ENCODE measurements at regions not wholly inside any gene's neighbourhood (a gene's known extent, or its start where the extent isn't known, plus 50 kb on each side); places are given as distances from the start of the nearest gene placed in this dataset.

- H3K36me3 ChIP-seq (ENCODE audit: control insufficient read depth, insufficient read depth, low read length), result no peaks in the 10 kb centered on the region
- H3K4me1 ChIP-seq (ENCODE audit: control insufficient read depth, insufficient read depth, low read length, poor library complexity, severe bottlenecking), result no peaks in the 10 kb centered on the region
- H3K27ac ChIP-seq (ENCODE audit: low read depth, low read length, severe bottlenecking), result no peak overlapping the region
- H3K9me3 ChIP-seq (ENCODE audit: control insufficient read depth, low read length), result no peaks in the 10 kb centered on the region
- H3K4me3 ChIP-seq (ENCODE audit: extremely low read depth, insufficient read depth, low read length, poor library complexity, severe bottlenecking), result no peak overlapping the region
Measured at GRCh38 chr11:80023386-80023785, 582.6 kb upstream of the TENM4 start.

GRCh38 chr11:80010536-80010935 is 569.7 kb upstream of the TENM4 start:
- Histone ChIP-seq H3K4me1 (ENCODE audit: control insufficient read depth, insufficient read depth, low read length, poor library complexity, severe bottlenecking) (no peaks in the 10 kb centered on the region), H3K9me3 (ENCODE audit: control insufficient read depth, low read length) (no peaks in the 10 kb centered on the region), H3K4me3 (ENCODE audit: extremely low read depth, insufficient read depth, low read length, poor library complexity, severe bottlenecking) (no peak overlapping the region), H3K36me3 (ENCODE audit: control insufficient read depth, insufficient read depth, low read length) (no peaks in the 10 kb centered on the region), H3K27ac (ENCODE audit: low read depth, low read length, severe bottlenecking) (no peak overlapping the region)
- WGBS, 2 experiments (ENCODE audit: insufficient coverage in 2 of 2), result 89 to 100% methylated on average over 1 of the region's 1 CpG

- no peaks in the 10 kb centered on the region for H3K9me3 ChIP-seq (ENCODE audit: control insufficient read depth, low read length)
- no peaks in the 10 kb centered on the region for H3K36me3 ChIP-seq (ENCODE audit: control insufficient read depth, insufficient read depth, low read length)
- no peak overlapping the region for H3K27ac ChIP-seq (ENCODE audit: low read depth, low read length, severe bottlenecking)
- WGBS, 2 experiments (ENCODE audit: insufficient coverage in 2 of 2), result 80 to 100% methylated on average over 1 of the region's 3 CpGs
- no peak overlapping the region for H3K4me3 ChIP-seq (ENCODE audit: extremely low read depth, insufficient read depth, low read length, poor library complexity, severe bottlenecking)
- H3K4me1 ChIP-seq (ENCODE audit: control insufficient read depth, insufficient read depth, low read length, poor library complexity, severe bottlenecking), result no peaks in the 10 kb centered on the region
Measured at GRCh38 chr11:80009081-80009480, 568.3 kb upstream of the TENM4 start.

GRCh38 chr11:80007616-80008015 is 566.8 kb upstream of the TENM4 start:
- Histone ChIP-seq H3K4me3 (ENCODE audit: extremely low read depth, insufficient read depth, low read length, poor library complexity, severe bottlenecking) (no peak overlapping the region), H3K4me1 (ENCODE audit: control insufficient read depth, insufficient read depth, low read length, poor library complexity, severe bottlenecking) (no peaks in the 10 kb centered on the region), H3K36me3 (ENCODE audit: control insufficient read depth, insufficient read depth, low read length) (no peaks in the 10 kb centered on the region), H3K27ac (ENCODE audit: low read depth, low read length, severe bottlenecking) (no peak overlapping the region), H3K9me3 (ENCODE audit: control insufficient read depth, low read length) (no peaks in the 10 kb centered on the region)
- 91 to 92% methylated on average over 2 to 4 of the region's 6 CpGs for WGBS, 2 experiments (ENCODE audit: insufficient coverage in 2 of 2)

GRCh38 chr11:79990141-79990540 is 549.3 kb upstream of the TENM4 start:
- Histone ChIP-seq H3K27ac (ENCODE audit: low read depth, low read length, severe bottlenecking) (no peak overlapping the region), H3K4me1 (ENCODE audit: control insufficient read depth, insufficient read depth, low read length, poor library complexity, severe bottlenecking) (no peaks in the 10 kb centered on the region), H3K9me3 (ENCODE audit: control insufficient read depth, low read length) (no peaks in the 10 kb centered on the region), H3K4me3 (ENCODE audit: extremely low read depth, insufficient read depth, low read length, poor library complexity, severe bottlenecking) (no peak overlapping the region), H3K36me3 (ENCODE audit: control insufficient read depth, insufficient read depth, low read length) (no peaks in the 10 kb centered on the region)
- 87% methylated on average over 3 of the region's 3 CpGs; no CpG with 5 or more reads in 1 of the 2 experiments for WGBS, 2 experiments (ENCODE audit: insufficient coverage in 2 of 2)

GRCh38 chr11:79982185-79982584 is 541.4 kb upstream of the TENM4 start:
- no peaks in the 10 kb centered on the region for H3K9me3 ChIP-seq (ENCODE audit: control insufficient read depth, low read length)
- H3K4me1 ChIP-seq (ENCODE audit: control insufficient read depth, insufficient read depth, low read length, poor library complexity, severe bottlenecking), result no peaks in the 10 kb centered on the region
- H3K4me3 ChIP-seq (ENCODE audit: extremely low read depth, insufficient read depth, low read length, poor library complexity, severe bottlenecking), result no peak overlapping the region
- H3K36me3 ChIP-seq (ENCODE audit: control insufficient read depth, insufficient read depth, low read length), result no peaks in the 10 kb centered on the region
- H3K27ac ChIP-seq (ENCODE audit: low read depth, low read length, severe bottlenecking), result no peak overlapping the region
- 93 to 100% methylated on average over 2 to 3 of the region's 4 CpGs for WGBS, 2 experiments (ENCODE audit: insufficient coverage in 2 of 2)

- no peak overlapping the region for H3K27ac ChIP-seq (ENCODE audit: low read depth, low read length, severe bottlenecking)
- H3K4me3 ChIP-seq (ENCODE audit: extremely low read depth, insufficient read depth, low read length, poor library complexity, severe bottlenecking), result no peak overlapping the region
- H3K36me3 ChIP-seq (ENCODE audit: control insufficient read depth, insufficient read depth, low read length), result no peaks in the 10 kb centered on the region
- H3K4me1 ChIP-seq (ENCODE audit: control insufficient read depth, insufficient read depth, low read length, poor library complexity, severe bottlenecking), result no peaks in the 10 kb centered on the region
- H3K9me3 ChIP-seq (ENCODE audit: control insufficient read depth, low read length), result no peaks in the 10 kb centered on the region
Measured at GRCh38 chr11:79980916-79981315, 540.1 kb upstream of the TENM4 start.

- 93% methylated on average over 4 of the region's 7 CpGs for WGBS, 2 experiments (ENCODE audit: insufficient coverage in 2 of 2)
- Histone ChIP-seq H3K27ac (ENCODE audit: low read depth, low read length, severe bottlenecking) (no peak overlapping the region), H3K36me3 (ENCODE audit: control insufficient read depth, insufficient read depth, low read length) (no peaks in the 10 kb centered on the region), H3K4me3 (ENCODE audit: extremely low read depth, insufficient read depth, low read length, poor library complexity, severe bottlenecking) (no peak overlapping the region), H3K4me1 (ENCODE audit: control insufficient read depth, insufficient read depth, low read length, poor library complexity, severe bottlenecking) (peaks cover 4% of the 10 kb centered on the region), H3K9me3 (ENCODE audit: control insufficient read depth, low read length) (no peaks in the 10 kb centered on the region)
Measured at GRCh38 chr11:79973721-79974617, 533.1 kb upstream of the TENM4 start.

- WGBS, 2 experiments (ENCODE audit: insufficient coverage in 2 of 2), result 93 to 100% methylated on average over 1 to 3 of the region's 3 CpGs
Measured at GRCh38 chr11:79971255-79971654, 530.4 kb upstream of the TENM4 start.

GRCh38 chr11:79966592-79966991 is 525.8 kb upstream of the TENM4 start:
- H3K36me3 ChIP-seq (ENCODE audit: control insufficient read depth, insufficient read depth, low read length), result no peaks in the 10 kb centered on the region
- no peak overlapping the region for H3K4me3 ChIP-seq (ENCODE audit: extremely low read depth, insufficient read depth, low read length, poor library complexity, severe bottlenecking)
- no peaks in the 10 kb centered on the region for H3K9me3 ChIP-seq (ENCODE audit: control insufficient read depth, low read length)
- H3K27ac ChIP-seq (ENCODE audit: low read depth, low read length, severe bottlenecking), result no peak overlapping the region
- H3K4me1 ChIP-seq (ENCODE audit: control insufficient read depth, insufficient read depth, low read length, poor library complexity, severe bottlenecking), result no peaks in the 10 kb centered on the region
- 71 to 100% methylated on average over 1 of the region's 1 CpG for WGBS, 2 experiments (ENCODE audit: insufficient coverage in 2 of 2)

More at GRCh38 chr11:79971255-79971654, 530.4 kb upstream of the TENM4 start:
- Histone ChIP-seq H3K4me3 (ENCODE audit: extremely low read depth, insufficient read depth, low read length, poor library complexity, severe bottlenecking) (no peak overlapping the region), H3K9me3 (ENCODE audit: control insufficient read depth, low read length) (no peaks in the 10 kb centered on the region), H3K27ac (ENCODE audit: low read depth, low read length, severe bottlenecking) (no peak overlapping the region), H3K4me1 (ENCODE audit: control insufficient read depth, insufficient read depth, low read length, poor library complexity, severe bottlenecking) (peaks cover 4% of the 10 kb centered on the region), H3K36me3 (ENCODE audit: control insufficient read depth, insufficient read depth, low read length) (no peaks in the 10 kb centered on the region)

GRCh38 chr11:79963856-79964645 is 523.2 kb upstream of the TENM4 start:
- H3K9me3 ChIP-seq (ENCODE audit: control insufficient read depth, low read length), result peaks cover 3% of the 10 kb centered on the region
- no peak overlapping the region for H3K4me3 ChIP-seq (ENCODE audit: extremely low read depth, insufficient read depth, low read length, poor library complexity, severe bottlenecking)
- H3K27ac ChIP-seq (ENCODE audit: low read depth, low read length, severe bottlenecking), result no peak overlapping the region
- WGBS, 2 experiments (ENCODE audit: insufficient coverage in 2 of 2), result 58 to 80% methylated on average over 1 of the region's 5 CpGs
- H3K36me3 ChIP-seq (ENCODE audit: control insufficient read depth, insufficient read depth, low read length), result no peaks in the 10 kb centered on the region
- no peaks in the 10 kb centered on the region for H3K4me1 ChIP-seq (ENCODE audit: control insufficient read depth, insufficient read depth, low read length, poor library complexity, severe bottlenecking)

Data from mesodermal cell (in vitro differentiated cells).